LNCAP (cell line): ENCODE measurements at regions not wholly inside any gene's neighbourhood (a gene's known extent, or its start where the extent isn't known, plus 50 kb on each side); places are given as distances from the start of the nearest gene placed in this dataset.

ENCODE experiments used
- CTCF ChIP-seq: fragments of 450-650 bp; IDR thresholded peaks from 2 replicates; pipeline ENCODE4 v1.5.1; 2017; ENCODE audit warnings: mild to moderate bottlenecking

GRCh38 chr20:39888310-39888709, 800.7 kb downstream of the MAFB start:
- TF ChIP-seq CTCF: no peak

GRCh38 chr20:39886650-39887190, 802.3 kb downstream of the MAFB start:
- no peak for TF ChIP-seq CTCF

- peak; percentile 86 for TF ChIP-seq CTCF
Measured at GRCh38 chr20:39885975-39886649, 802.9 kb downstream of the MAFB start.

DNA sequence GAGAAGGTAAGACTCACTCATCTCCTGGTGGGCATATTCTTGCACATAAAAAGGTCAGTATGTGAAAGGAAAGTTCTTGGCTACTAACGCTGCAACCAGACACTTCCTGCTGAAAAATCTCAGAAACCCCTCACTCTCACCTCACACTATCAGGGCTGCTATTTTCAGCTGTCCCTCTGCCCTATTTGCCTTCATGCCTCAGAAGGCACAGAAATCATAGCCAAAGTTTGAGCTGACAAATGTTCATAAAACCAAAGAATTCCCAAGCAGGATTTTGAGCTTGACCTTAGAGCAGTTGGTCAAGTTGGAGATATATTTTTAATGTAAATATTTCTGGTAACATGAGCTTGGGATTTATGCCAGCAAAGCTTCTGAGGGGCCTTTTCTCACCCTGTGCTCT, 806.2 kb downstream of the MAFB start:
- TF ChIP-seq CTCF: no peak

DNA sequence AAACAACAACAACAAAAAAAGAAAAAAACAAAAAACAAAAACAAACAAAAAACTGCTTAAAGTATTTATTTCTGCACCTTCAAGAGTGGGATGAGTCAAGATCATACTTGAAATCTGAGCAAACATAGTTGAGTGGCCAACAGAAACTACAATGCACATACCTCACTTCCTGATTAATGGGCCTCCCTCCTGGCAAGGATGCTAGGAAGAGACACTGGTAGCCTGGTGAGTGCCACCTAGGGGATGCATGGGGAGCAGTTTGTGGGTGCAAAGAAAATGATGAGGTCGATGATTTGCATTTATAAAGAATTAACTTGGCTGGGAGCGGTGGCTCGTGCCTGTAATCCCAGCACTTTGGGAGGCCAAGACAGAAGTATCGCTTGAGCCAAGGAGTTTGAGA, 808.1 kb downstream of the MAFB start:
- TF ChIP-seq CTCF: peak; percentile 50; the same call in 1 of the 2 replicates

DNA sequence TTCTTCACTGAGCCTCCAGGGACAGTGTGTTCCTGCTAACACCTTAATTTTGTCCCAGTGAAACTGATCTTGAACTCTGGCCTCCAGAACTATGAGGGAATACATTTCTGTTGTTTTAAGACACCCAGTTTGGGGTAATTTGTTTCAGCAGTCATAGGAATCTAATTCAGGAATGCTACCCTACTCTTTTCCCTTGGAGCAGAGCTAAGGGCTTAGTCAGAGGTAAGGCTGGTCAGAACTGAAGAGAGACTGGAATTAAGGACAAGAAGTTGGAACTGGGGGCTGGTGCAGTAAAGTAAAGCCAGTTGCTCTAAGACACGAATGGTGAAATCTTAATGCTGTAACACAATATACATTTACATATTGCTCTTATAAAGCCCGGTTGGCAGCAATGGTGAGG, 809.7 kb downstream of the MAFB start:
- no peak for TF ChIP-seq CTCF

DNA sequence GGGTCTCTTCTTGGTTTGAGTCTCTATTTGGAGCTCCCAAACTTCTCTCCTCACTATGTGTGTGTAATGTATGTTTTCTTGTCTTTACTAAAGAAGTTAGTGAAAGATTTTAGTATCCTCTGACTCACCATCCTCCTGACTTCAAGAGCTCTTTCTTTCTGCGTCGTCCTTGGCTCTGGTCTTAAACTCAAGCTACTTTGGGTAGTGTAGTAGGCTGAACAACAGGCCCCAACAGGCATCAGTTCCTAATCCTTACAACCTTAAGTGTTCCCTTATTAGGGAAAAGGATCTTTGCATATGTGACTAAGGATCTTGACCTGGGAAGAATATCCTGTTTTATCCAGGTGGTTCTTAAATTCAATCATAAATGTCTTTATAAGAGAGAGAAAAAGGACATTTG, 810.2 kb downstream of the MAFB start:
- TF ChIP-seq CTCF: no peak

DNA sequence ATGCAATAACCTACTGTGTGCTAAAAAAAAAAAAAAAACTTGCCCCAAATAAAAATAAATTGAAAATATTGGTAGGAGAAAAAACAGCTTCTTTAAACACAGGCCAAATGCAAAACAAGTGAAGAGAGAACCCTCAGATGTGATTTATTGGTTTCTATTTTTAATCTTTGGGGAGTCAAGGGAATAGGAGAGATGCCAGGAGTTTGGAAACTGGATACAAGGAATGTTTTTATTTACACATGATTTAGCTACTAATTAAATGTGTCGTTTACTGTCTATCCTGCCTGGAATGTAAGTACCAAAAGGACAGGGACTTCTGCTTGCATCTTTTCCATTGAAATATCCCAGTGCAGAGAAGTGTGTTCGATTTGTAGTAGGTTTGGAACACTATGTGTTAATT, 810.7 kb downstream of the MAFB start:
- no peak for TF ChIP-seq CTCF
